Spleen (tissue), 11 donors: ENCODE measurements at regions not wholly inside any gene's neighbourhood (a gene's known extent, or its start where the extent isn't known, plus 50 kb on each side); places are given as distances from the start of the nearest gene placed in this dataset.

Source experiments
- DNase-seq: peaks from one replicate; pipeline ENCODE4 v3.0.0-alpha.2; 2020
- H3K27ac ChIP-seq, 8 donors: fragments of 200-600 bp; sonication (generic) in 7 of 8; 1 replicate in 4 of 8; 2 replicates in 4 of 8; pipeline versions ENCODE4 v1.5.0 to v1.8.0; 2016 to 2021; ENCODE audit warnings: inconsistent platforms in 4 of 8, mild to moderate bottlenecking in 4 of 8, moderate library complexity in 1 of 8
- H3K27me3 ChIP-seq, 7 donors: fragments of 200-600 bp; sonication (generic) in 6 of 7; replicated peaks in 1 of 7; 1 replicate in 4 of 7; 2 replicates in 3 of 7; pipeline versions ENCODE4 v1.5.0 to v1.8.0; 2016 to 2021; ENCODE audit warnings: inconsistent platforms in 3 of 7, mild to moderate bottlenecking in 1 of 7
- H3K36me3 ChIP-seq, 6 donors: fragments of 200-600 bp; sonication (generic) in 5 of 6; 1 replicate in 4 of 6; 2 replicates in 2 of 6; pipeline versions ENCODE4 v1.5.0 to v1.8.0; 2016 to 2021; ENCODE audit warnings: inconsistent platforms in 2 of 6
- H3K4me1 ChIP-seq, 6 donors: fragments of 200-600 bp; sonication (generic) in 5 of 6; 1 replicate in 3 of 6; 2 replicates in 3 of 6; pipeline versions ENCODE4 v1.5.0 to v1.8.0; 2016 to 2021; ENCODE audit warnings: inconsistent platforms in 3 of 6
- H3K4me3 ChIP-seq, 8 donors: fragments of 200-600 bp; sonication (generic) in 7 of 8; 1 replicate in 4 of 8; 2 replicates in 4 of 8; pipeline versions ENCODE4 v1.5.0 to v1.8.0; 2016 to 2021; ENCODE audit warnings: inconsistent platforms in 4 of 8, mild to moderate bottlenecking in 4 of 8, moderate library complexity in 2 of 8
- H3K9me3 ChIP-seq, 8 donors: fragments of 200-600 bp; sonication (generic) in 7 of 8; 1 replicate in 4 of 8; 2 replicates in 4 of 8; pipeline versions ENCODE4 v1.5.0 to v1.8.0; 2016 to 2021; ENCODE audit warnings: inconsistent platforms in 4 of 8
- POLR2A ChIP-seq, 3 donors: fragments of 450-650 bp; IDR thresholded peaks; one replicate each; pipeline ENCODE4 v1.5.1; 2017; ENCODE audit warnings: antibody characterized with exemption in 3 of 3, mild to moderate bottlenecking in 1 of 3
- POLR2AphosphoS5 ChIP-seq, 3 donors: sonication (generic); formaldehyde crosslinking; IDR thresholded peaks; one replicate each; pipeline ENCODE4 v1.5.1; 2017; ENCODE audit warnings: antibody characterized with exemption in 3 of 3
- WGBS, 5 donors: extraction: QIAGEN DNeasy Blood & Tissue Kit in 3 of 5; methylation state at CpG; one replicate each; pipeline versions ENCODE4 v1.1.5 to v1.1.7; 2013 to 2018; 5-methylcytosine and 5-hydroxymethylcytosine counted together
- intact Hi-C: fragments of 100-400 bp; cut with DNase I; formaldehyde crosslinking; loops from one replicate; pipeline ENCODE4 v1.15.0; 2023; ENCODE audit warnings: low total_unique reads
- TF ChIP-seq, protein P1 (sequence below), 11 experiments: fragments of 200-600 bp in 7 of 11; fragments of 450-650 bp in 4 of 11; sonication (generic) in 4 of 11; IDR thresholded peaks in 8 of 11; conservative IDR thresholded peaks in 3 of 11; 1 replicate in 7 of 11; 2 replicates in 4 of 11; pipeline versions ENCODE4 v1.4.0 to v1.8.0; 2016 to 2021; ENCODE audit warnings: antibody characterized with exemption in 11 of 11, inconsistent platforms in 4 of 11, mild to moderate bottlenecking in 1 of 11
- donor health status: healthy with polysubstance abuse.
- donor health status: DM: no; HTN: no; CAD: no; lungs with moderate emphysema.
- donor health status: DM: no; HTN: no; CAD: no.
- donor health status: Bipolar disorder and iron deficiency.
- donor health status: healthy.
- donor health status: DM: no; HTN: no; CAD: no.
- donor health status: DM: yes; HTN: yes; CAD: no.

- no peaks in the 10 kb centered on the region for H3K9me3 ChIP-seq
- no peak overlapping the region for H3K27ac ChIP-seq
- peaks cover 0 to 8% (median 0%) of the 10 kb centered on the region in 7 donors for H3K27me3 ChIP-seq
- TF ChIP-seq POLR2AphosphoS5 (IDR thresholded peaks at IDR 0.05) (no peak), POLR2A (IDR thresholded peaks at IDR 0.05) (no peak)
- TF ChIP-seq, protein P1, sequence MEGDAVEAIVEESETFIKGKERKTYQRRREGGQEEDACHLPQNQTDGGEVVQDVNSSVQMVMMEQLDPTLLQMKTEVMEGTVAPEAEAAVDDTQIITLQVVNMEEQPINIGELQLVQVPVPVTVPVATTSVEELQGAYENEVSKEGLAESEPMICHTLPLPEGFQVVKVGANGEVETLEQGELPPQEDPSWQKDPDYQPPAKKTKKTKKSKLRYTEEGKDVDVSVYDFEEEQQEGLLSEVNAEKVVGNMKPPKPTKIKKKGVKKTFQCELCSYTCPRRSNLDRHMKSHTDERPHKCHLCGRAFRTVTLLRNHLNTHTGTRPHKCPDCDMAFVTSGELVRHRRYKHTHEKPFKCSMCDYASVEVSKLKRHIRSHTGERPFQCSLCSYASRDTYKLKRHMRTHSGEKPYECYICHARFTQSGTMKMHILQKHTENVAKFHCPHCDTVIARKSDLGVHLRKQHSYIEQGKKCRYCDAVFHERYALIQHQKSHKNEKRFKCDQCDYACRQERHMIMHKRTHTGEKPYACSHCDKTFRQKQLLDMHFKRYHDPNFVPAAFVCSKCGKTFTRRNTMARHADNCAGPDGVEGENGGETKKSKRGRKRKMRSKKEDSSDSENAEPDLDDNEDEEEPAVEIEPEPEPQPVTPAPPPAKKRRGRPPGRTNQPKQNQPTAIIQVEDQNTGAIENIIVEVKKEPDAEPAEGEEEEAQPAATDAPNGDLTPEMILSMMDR (IDR thresholded peaks at IDR 0.05 in 8 of 11, conservative IDR thresholded peaks at IDR 0.05 in 3 of 11): no peak
- H3K4me3 ChIP-seq: no peak overlapping the region
- no peak for DNase-seq
- no peaks in the 10 kb centered on the region for H3K4me1 ChIP-seq
- no peaks in the 10 kb centered on the region for H3K36me3 ChIP-seq
- 75 to 93% (median 86%) methylated on average over 9 of the region's 9 CpGs for WGBS, 5 donors
- intact Hi-C loops: no loop called here
Observed at GRCh38 chr2:120952318-120952717, 216.7 kb downstream of the GLI2 start.

DNA sequence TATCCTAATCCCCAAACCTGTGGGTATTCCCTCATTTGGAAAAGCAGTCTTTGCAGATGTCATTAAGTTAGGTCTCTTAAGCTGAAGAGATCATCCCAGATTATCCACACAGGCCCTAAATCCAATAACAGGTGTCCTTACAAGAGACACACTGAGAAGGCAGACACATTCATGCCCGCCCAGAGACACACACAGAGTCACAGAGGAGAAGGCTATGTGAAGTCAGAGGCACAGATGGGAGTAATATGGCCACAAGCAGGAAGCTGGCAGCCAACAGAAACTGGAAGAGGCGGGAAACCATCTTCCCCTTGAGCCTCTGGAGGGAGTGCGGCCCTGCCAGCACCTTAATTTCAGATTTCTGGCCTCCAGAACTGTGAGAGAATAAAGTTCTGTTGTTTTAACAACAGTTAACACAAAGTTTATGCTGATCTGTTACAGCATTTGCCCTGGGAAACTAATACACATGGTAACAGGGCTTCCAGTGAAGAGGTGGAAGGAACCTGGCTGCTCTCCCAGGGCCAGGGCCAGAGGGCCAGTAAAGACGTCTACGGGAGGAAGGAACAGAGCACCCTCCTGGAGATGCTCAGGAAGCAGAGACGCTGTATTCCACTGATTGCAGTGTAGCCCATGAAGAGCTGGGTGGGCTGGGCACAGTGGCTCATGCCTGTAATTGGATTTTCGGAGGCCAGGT, 217.5 kb downstream of the GLI2 start:
- TF ChIP-seq POLR2AphosphoS5 (IDR thresholded peaks at IDR 0.05): no peak
- TF ChIP-seq, protein P1 (IDR thresholded peaks at IDR 0.05 in 8 of 11, conservative IDR thresholded peaks at IDR 0.05 in 3 of 11): no peak
- TF ChIP-seq POLR2A (IDR thresholded peaks at IDR 0.05): no peak
- H3K27ac ChIP-seq: no peak overlapping the region
- H3K27me3 ChIP-seq: peaks cover 0 to 8% (median 0%) of the 10 kb centered on the region in 7 donors
- DNase-seq: no peak
- H3K36me3 ChIP-seq: no peaks in the 10 kb centered on the region
- no peak overlapping the region for H3K4me3 ChIP-seq
- intact Hi-C loops: no loop called here
- no peaks in the 10 kb centered on the region for H3K4me1 ChIP-seq
- 69 to 83% (median 73%) methylated on average over 7 of the region's 7 CpGs for WGBS, 5 donors
- no peaks in the 10 kb centered on the region for H3K9me3 ChIP-seq

GRCh38 chr2:120953843-120954584, 218.3 kb downstream of the GLI2 start:
- intact Hi-C loops: no loop called here
- TF ChIP-seq, protein P1 (IDR thresholded peaks at IDR 0.05 in 8 of 11, conservative IDR thresholded peaks at IDR 0.05 in 3 of 11): no peak
- TF ChIP-seq POLR2AphosphoS5 (IDR thresholded peaks at IDR 0.05) (no peak), POLR2A (IDR thresholded peaks at IDR 0.05) (no peak)
- no peak for DNase-seq
- peaks cover 0 to 8% (median 0%) of the 10 kb centered on the region in 7 donors for H3K27me3 ChIP-seq
- H3K27ac ChIP-seq: no peak overlapping the region
- H3K9me3 ChIP-seq: no peaks in the 10 kb centered on the region
- H3K4me3 ChIP-seq: no peak overlapping the region
- H3K4me1 ChIP-seq: no peaks in the 10 kb centered on the region
- WGBS, 5 donors: 74 to 86% (median 84%) methylated on average over 15 to 16 of the region's 16 CpGs
- no peaks in the 10 kb centered on the region for H3K36me3 ChIP-seq

DNA sequence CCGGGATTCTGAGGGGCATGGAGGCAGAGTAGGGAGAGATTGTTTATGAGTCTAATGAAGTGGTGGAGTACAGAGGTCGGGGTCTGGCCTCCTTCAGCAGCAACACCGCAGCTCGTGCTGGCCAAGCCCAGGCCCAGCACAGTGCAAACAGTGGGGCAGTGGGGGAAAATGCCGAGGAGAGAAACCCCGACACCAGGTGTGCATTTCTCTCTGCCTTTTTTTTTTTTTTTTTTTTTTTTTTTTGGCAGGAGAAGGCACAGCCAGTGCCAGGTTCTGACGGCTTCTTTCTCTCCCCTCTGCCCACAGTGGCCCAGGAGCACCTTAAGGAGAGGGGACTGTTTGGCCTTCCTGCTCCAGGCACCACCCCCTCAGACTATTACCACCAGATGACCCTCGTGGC, 219.3 kb downstream of the GLI2 start:
- no peak overlapping the region for H3K27ac ChIP-seq
- intact Hi-C loops: no loop called here
- WGBS, 5 donors: 79 to 88% (median 80%) methylated on average over 6 to 8 of the region's 8 CpGs
- TF ChIP-seq, protein P1 (IDR thresholded peaks at IDR 0.05 in 8 of 11, conservative IDR thresholded peaks at IDR 0.05 in 3 of 11): no peak
- TF ChIP-seq POLR2AphosphoS5 (IDR thresholded peaks at IDR 0.05): no peak
- no peak for TF ChIP-seq POLR2A (IDR thresholded peaks at IDR 0.05)
- no peaks in the 10 kb centered on the region for H3K9me3 ChIP-seq
- DNase-seq: no peak
- H3K4me1 ChIP-seq: no peaks in the 10 kb centered on the region
- H3K36me3 ChIP-seq: no peaks in the 10 kb centered on the region
- no peak overlapping the region for H3K4me3 ChIP-seq
- H3K27me3 ChIP-seq: peaks cover 0 to 8% (median 0%) of the 10 kb centered on the region in 7 donors
